Inflammatory macrophage (primary cell): ENCODE measurements at regions not wholly inside any gene's neighbourhood (a gene's known extent, or its start where the extent isn't known, plus 50 kb on each side); places are given as distances from the start of the nearest gene placed in this dataset.

ENCODE experiments used
- DNase-seq, 2 donors: peaks; one replicate each; pipeline ENCODE4 v3.0.0-alpha.2; 2020 to 2022

DNA sequence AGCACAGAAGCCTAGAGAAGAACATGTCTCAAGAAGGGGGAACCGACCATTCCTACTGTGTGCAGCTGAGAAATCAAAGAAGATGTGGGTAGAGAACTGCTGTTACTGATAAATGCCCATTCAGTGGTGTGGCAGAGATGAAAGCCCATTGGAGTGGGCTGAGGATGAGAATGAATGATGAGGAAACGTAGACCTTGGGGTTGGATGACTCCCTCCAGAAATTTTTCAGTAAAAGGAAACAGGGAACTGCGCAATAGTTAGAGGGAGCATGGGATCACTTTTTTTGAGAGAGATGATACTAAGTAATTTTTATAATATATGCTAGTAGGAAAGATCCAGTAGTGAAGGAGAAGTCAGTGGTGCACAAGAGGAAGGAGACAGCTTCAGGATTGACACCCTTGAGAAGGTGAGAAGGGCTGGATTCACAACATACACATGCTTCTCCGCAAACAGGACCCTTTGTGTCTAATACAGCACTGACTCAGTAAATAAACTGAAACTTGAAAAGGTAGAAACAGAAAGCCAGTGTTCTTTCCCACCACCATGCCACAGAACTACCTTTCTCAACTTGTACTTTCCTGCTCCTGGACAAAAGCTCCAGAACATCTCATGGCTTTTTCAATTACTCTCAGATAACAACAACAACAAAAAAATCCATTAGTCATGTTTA is 104.7 kb upstream of the IL6 start:
- DNase-seq, result no peak

DNA sequence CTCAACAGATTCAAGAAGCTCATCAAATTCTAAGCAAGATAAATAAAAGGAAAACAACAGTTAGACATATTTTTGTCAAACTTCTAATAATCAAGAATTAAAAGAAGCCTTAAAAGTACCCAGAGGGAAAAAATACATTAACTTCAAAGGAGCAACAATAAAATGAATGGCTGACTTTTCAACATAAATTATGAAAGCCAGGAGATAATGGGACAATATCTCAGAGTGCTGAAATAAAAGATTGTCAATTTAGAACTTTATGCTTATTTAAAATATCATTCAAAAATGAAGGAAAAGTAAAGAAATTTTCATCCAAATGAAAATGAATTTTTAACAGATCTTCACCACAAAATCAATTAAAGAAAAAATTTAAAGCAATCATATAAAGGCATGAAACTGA is 108.5 kb upstream of the IL6 start:
- DNase-seq, result no peak

DNA sequence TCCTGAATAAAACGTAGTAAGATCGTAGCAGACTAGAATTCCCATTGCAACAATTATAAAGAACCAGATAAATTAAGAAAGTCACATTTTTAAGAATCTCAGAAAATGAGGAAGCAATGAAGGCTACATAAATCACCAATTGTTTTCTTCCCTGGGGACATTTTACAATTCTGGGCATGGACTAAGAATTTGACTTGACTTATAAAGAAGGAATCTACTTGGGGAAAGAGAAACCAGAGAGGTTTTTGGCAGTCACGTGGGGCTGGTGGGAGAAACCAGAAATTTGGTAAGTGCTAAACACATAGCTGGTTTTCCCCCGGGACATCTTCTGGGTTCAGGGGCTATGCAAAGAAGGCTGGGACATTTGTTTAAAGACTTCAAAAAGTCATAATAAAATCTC is 109.8 kb upstream of the IL6 start:
- DNase-seq, result no peak

- DNase-seq, result no peak
Observed at GRCh38 chr7:22613496-22613895, 113.5 kb upstream of the IL6 start.

- no peak for DNase-seq
Observed at GRCh38 chr7:22612776-22613175, 112.8 kb upstream of the STEAP1B start.

GRCh38 chr7:22611758-22612079 is 111.7 kb upstream of the STEAP1B start:
- DNase-seq, result peak in 1 of 2 donors; percentile 12

GRCh38 chr7:22610951-22611757 is 111.2 kb upstream of the STEAP1B start:
- no peak for DNase-seq

DNA sequence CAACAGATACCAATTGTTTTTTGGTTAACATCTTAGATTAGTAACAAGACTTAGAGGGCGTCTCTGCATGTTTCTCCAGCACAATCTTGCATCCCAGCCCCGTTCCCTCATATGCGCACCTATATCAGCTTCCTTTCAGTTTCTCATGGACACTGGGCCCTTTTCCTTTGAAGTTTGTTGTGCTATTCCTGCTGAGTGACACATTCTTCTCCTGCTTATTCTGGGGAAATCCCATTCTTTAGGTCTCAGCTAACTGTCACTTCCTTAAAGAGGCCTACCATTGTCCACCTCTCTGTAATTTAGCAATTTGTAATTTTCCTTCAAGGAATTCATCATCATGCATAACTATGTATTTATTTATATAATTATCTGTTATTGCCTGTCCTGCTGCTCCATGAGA is 110.3 kb upstream of the STEAP1B start:
- no peak for DNase-seq

GRCh38 chr7:22607180-22607579 is 107.2 kb upstream of the STEAP1B start:
- DNase-seq, result no peak

DNA sequence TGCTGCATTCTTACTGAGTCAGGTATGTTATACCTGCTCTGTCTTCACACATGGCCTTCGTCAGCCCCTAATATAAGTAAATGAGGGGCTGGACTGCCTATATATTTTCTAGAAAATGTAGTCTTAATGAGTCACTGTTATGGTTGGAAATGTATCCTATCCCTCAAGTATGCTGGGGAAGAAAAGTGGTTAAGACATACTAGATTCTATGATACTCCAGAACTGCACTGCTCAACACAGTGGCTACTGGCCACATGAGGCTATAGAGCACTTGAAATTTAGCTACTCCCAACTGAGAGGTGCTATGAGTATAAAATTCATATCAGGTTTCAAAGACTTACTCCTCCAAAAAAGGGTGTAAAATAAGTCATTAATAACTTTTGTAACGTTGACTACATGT is 104.3 kb upstream of the STEAP1B start:
- DNase-seq, result no peak

DNA sequence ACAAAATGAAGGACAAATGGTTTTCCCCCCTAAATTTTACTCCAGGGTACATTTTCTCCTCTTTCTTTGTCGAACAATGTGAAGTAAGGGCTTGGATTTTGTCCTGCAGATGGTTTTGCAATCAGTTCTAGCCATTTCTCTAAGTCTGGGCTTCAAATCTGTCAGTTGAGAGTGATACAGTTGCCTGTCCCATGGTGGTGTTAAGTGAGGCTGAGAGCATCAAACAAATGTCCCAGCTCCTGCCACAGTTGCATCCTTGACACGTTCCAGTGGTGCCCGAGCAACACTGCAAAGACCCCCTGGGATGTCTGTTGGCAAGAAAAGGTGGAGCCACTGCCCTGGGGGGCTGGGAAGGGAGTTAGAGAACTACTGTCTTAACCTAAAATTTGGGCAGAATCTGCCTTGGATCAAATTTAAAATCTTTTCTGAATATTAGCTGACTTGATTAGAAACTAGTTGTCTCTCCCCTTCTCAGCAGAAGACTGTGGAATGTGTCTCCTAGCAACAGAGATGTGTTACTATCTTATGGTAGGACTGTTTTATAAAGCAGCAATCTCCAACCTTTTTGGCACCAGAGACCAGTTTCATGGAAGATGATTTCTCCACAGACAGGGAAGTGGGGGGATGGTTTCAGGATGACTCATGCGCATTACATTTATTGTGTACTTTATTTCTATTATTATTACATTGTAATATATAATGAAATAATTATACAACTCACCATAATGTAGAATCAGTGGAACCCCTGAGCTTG is 102.0 kb upstream of the STEAP1B start:
- peak; percentile 15 to 39 for DNase-seq

- DNase-seq, result peak; percentile 13 to 58
Observed at GRCh38 chr7:22601408-22601807, 101.4 kb upstream of the STEAP1B start.

GRCh38 chr7:22601003-22601402 is 101.0 kb upstream of the STEAP1B start:
- DNase-seq, result peak; percentile 15 to 50

DNA sequence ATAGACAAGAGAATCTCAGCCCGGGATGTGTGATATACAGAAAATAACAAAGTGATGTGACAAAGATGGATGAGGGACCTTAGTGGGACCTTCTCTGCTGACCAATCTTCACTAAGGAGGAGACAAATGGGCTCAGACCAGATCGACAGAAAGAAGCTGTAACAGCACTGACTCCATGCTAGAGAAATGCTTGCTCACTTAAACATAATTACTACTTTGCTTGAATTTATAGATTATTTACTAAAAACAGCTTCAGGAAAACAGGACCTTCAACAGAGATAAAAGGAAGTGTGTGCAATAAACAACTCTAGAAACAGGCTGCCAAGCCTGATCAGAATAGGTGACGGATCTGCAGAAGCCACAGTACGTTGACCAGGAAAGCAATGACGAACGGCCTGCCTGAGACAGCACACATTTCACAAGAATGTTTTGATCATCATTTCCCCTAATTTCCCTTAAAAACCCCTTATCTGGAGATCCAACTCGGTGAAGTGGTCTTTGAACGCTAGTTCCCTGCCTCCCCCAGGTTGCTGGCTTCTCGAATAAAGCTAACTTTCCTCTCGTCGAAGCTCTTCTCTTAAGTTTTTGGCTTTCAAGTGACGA is 98.4 kb upstream of the STEAP1B start:
- DNase-seq, result no peak

DNA sequence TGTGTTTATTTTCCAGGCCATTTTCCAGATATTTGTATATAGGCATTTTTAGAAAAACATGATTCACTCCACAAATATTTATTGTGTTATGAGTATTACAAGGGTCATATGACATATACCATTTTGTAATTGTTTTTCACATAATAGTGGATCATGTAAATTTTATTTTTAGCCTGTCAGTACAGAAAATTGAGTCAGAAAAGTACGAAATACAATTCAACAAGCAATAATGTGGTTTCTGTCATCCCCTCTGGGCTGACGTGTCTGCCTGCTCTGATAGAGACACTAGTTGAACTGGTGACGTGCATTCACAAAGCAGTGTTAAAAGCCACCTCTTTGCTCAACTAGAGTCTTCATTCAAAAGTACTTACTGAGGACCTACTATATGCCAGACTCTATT is 97.9 kb upstream of the STEAP1B start:
- DNase-seq, result no peak

GRCh38 chr7:22596763-22597400 is 96.9 kb upstream of the STEAP1B start:
- DNase-seq, result no peak

DNA sequence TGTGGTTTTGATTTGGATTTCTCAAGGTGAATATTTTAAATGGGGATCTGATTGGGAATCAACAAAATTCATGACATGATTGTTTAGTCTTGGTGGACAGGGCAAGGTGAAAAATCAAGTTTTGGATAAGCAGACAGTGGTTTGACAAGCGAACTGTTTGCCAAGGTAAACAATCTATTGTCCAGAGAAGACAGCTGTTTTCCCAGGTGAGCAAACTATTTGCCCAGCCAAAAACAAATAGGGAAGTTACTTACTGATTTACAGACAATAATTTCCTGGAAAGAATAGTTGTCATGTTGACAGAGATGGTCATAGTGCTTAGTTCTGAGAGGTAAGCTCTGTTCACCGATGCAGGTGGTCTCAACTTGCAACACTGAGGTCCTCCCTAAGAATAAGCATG is 94.0 kb upstream of the STEAP1B start:
- no peak for DNase-seq

- no peak for DNase-seq
Observed at GRCh38 chr7:22591271-22591670, 91.3 kb upstream of the STEAP1B start.

GRCh38 chr7:22589641-22590201 is 89.7 kb upstream of the STEAP1B start:
- DNase-seq, result no peak

GRCh38 chr7:22588351-22588750 is 88.4 kb upstream of the STEAP1B start:
- peak; percentile 46 to 52 for DNase-seq

DNA sequence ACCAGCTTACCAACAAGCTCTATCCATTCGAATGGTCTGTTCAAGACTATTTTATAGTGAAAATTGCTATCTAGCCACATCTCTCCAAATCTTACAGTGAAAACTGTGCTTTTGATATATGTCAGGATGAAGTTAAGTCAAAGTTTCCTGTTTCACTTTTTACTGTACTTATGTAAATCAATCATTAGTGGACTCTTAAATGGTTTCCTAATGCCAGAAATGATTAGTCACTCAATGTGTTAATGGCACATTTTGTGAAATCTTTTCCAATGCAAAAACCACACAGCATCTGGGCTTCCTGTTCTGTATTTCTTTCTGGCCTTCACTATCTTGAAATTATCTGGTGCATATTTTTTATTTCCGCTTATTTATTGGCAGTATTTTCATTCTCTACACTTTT is 87.3 kb upstream of the STEAP1B start:
- DNase-seq, result peak; percentile 72 to 96

GRCh38 chr7:22586786-22587140 is 86.8 kb upstream of the STEAP1B start:
- no peak for DNase-seq
